ENCODE measurements at regions not wholly inside any gene's neighbourhood (a gene's known extent, or its start where the extent isn't known, plus 50 kb on each side); places are given as distances from the start of the nearest gene placed in this dataset.

GRCh38 chr9:73553295-73553694, 401.6 kb downstream of the ANXA1 start:
- no peaks in the 10 kb centered on the region for H3K36me3 ChIP-seq (ENCODE audit: control insufficient read depth, low read length)
- no peaks in the 10 kb centered on the region for H3K9me3 ChIP-seq (ENCODE audit: control insufficient read depth, insufficient read depth, low read length)
- H3K4me3 ChIP-seq (ENCODE audit: low read length): no peak overlapping the region
- H3K4me1 ChIP-seq (ENCODE audit: control insufficient read depth, low read length): no peaks in the 10 kb centered on the region
- H3K9me2 ChIP-seq (replicated peaks; ENCODE audit: control insufficient read depth, low read length): no peaks in the 10 kb centered on the region
- no peak overlapping the region for H3K27ac ChIP-seq (ENCODE audit: low read depth, low read length)
- H3F3A ChIP-seq (ENCODE audit: control insufficient read depth, insufficient read depth): no peaks in the 10 kb centered on the region
- TF ChIP-seq EZH2phosphoT487 (IDR thresholded peaks at IDR 0.05; ENCODE audit: borderline replicate concordance, low read length): no peak
- no peak for TF ChIP-seq CTCF (IDR thresholded peaks at IDR 0.05; ENCODE audit: low read depth, low read length, poor library complexity, severe bottlenecking)
- H3K27me3 ChIP-seq (ENCODE audit: control insufficient read depth, low read length): no peaks in the 10 kb centered on the region
- no peak overlapping the region for H3K4me2 ChIP-seq (ENCODE audit: low read length)
- H3K79me2 ChIP-seq (ENCODE audit: control insufficient read depth, low read length): no peaks in the 10 kb centered on the region
- no peaks in the 10 kb centered on the region for H4K20me1 ChIP-seq (ENCODE audit: control insufficient read depth, insufficient read depth, low read depth, low read length)

DNA sequence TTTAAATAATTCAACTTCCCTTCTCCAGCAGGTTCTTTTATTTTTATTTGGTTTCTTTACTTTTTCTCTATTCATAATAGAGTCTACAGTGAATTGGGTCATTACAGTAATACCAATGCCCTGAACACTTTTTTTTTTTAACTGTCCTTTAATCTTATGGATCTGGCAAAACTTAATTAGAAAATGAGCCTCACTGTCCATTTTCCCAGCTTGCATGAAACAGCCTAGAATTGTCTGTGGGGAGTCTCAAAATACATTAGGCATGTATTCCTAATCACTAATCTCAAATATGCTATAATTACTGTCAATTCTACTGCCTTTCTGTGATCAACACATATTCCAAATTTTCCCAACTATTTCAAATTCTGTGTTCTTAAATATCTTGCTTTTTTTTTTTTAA, 406.8 kb downstream of the ANXA1 start:
- Histone ChIP-seq H3K27me3 (ENCODE audit: control insufficient read depth, low read length) (no peaks in the 10 kb centered on the region), H3K9me3 (ENCODE audit: control insufficient read depth, insufficient read depth, low read length) (no peaks in the 10 kb centered on the region), H3K4me2 (ENCODE audit: low read length) (no peak overlapping the region), H3K79me2 (ENCODE audit: control insufficient read depth, low read length) (no peaks in the 10 kb centered on the region), H3K9me2 (replicated peaks; ENCODE audit: control insufficient read depth, low read length) (no peaks in the 10 kb centered on the region), H3K4me1 (ENCODE audit: control insufficient read depth, low read length) (no peaks in the 10 kb centered on the region), H3K36me3 (ENCODE audit: control insufficient read depth, low read length) (no peaks in the 10 kb centered on the region), H4K20me1 (ENCODE audit: control insufficient read depth, insufficient read depth, low read depth, low read length) (no peaks in the 10 kb centered on the region), H3F3A (ENCODE audit: control insufficient read depth, insufficient read depth) (no peaks in the 10 kb centered on the region), H3K4me3 (ENCODE audit: low read length) (no peak overlapping the region), H3K27ac (ENCODE audit: low read depth, low read length) (no peak overlapping the region)
- TF ChIP-seq EZH2phosphoT487 (IDR thresholded peaks at IDR 0.05; ENCODE audit: borderline replicate concordance, low read length) (no peak), CTCF (IDR thresholded peaks at IDR 0.05; ENCODE audit: low read depth, low read length, poor library complexity, severe bottlenecking) (no peak)

GRCh38 chr9:73565026-73565425, 413.4 kb downstream of the ANXA1 start:
- Histone ChIP-seq H3K9me3 (ENCODE audit: control insufficient read depth, insufficient read depth, low read length) (no peaks in the 10 kb centered on the region), H3F3A (ENCODE audit: control insufficient read depth, insufficient read depth) (no peaks in the 10 kb centered on the region), H3K4me3 (ENCODE audit: low read length) (no peak overlapping the region), H3K4me1 (ENCODE audit: control insufficient read depth, low read length) (no peaks in the 10 kb centered on the region), H3K79me2 (ENCODE audit: control insufficient read depth, low read length) (no peaks in the 10 kb centered on the region), H3K27ac (ENCODE audit: low read depth, low read length) (no peak overlapping the region), H3K27me3 (ENCODE audit: control insufficient read depth, low read length) (no peaks in the 10 kb centered on the region), H3K4me2 (ENCODE audit: low read length) (no peak overlapping the region), H3K36me3 (ENCODE audit: control insufficient read depth, low read length) (no peaks in the 10 kb centered on the region), H4K20me1 (ENCODE audit: control insufficient read depth, insufficient read depth, low read depth, low read length) (no peaks in the 10 kb centered on the region), H3K9me2 (replicated peaks; ENCODE audit: control insufficient read depth, low read length) (no peaks in the 10 kb centered on the region)
- no peak for TF ChIP-seq EZH2phosphoT487 (IDR thresholded peaks at IDR 0.05; ENCODE audit: borderline replicate concordance, low read length)

DNA sequence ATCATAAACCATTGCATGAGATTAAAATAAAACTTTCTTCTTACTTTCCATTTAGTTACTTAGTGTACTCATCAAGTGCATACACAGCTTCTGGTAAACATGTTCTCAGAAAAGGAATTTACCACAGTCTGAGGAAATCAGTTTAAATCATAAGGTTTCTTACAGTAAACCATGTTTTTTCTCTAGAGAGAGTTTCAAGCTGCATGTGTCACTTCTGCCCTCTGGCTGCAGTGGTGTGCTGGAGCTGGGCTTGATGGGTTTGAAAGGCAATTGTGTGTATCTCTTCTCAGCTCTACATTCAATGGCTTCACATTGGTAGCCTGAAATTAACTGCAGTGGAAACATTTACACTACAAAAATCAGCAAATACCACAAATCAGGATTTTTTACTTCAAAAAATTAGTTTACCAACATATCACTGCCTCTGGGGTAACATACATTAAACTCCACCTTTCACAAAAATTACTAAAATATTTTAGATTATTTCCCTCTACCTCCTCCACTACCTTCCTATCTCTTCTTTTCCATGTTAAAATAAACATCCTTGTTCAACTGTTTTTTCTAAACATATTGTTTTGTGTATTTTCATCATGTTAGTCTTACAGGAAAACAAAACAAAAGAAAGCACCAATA, 414.3 kb downstream of the ANXA1 start:
- H3K9me2 ChIP-seq (replicated peaks; ENCODE audit: control insufficient read depth, low read length): no peaks in the 10 kb centered on the region
- no peak overlapping the region for H3K4me3 ChIP-seq (ENCODE audit: low read length)
- H3K9me3 ChIP-seq (ENCODE audit: control insufficient read depth, insufficient read depth, low read length): no peaks in the 10 kb centered on the region
- no peaks in the 10 kb centered on the region for H4K20me1 ChIP-seq (ENCODE audit: control insufficient read depth, insufficient read depth, low read depth, low read length)
- no peaks in the 10 kb centered on the region for H3K27me3 ChIP-seq (ENCODE audit: control insufficient read depth, low read length)
- H3K36me3 ChIP-seq (ENCODE audit: control insufficient read depth, low read length): no peaks in the 10 kb centered on the region
- no peaks in the 10 kb centered on the region for H3K79me2 ChIP-seq (ENCODE audit: control insufficient read depth, low read length)
- H3K27ac ChIP-seq (ENCODE audit: low read depth, low read length): no peak overlapping the region
- H3K4me2 ChIP-seq (ENCODE audit: low read length): no peak overlapping the region
- no peaks in the 10 kb centered on the region for H3F3A ChIP-seq (ENCODE audit: control insufficient read depth, insufficient read depth)
- TF ChIP-seq CTCF (IDR thresholded peaks at IDR 0.05; ENCODE audit: low read depth, low read length, poor library complexity, severe bottlenecking) (no peak), EZH2phosphoT487 (IDR thresholded peaks at IDR 0.05; ENCODE audit: borderline replicate concordance, low read length) (no peak)
- no peaks in the 10 kb centered on the region for H3K4me1 ChIP-seq (ENCODE audit: control insufficient read depth, low read length)

Data from DOHH2 (cell line).